HL-60 (cell line): ENCODE measurements at regions not wholly inside any gene's neighbourhood (a gene's known extent, or its start where the extent isn't known, plus 50 kb on each side); places are given as distances from the start of the nearest gene placed in this dataset.

ENCODE experiments used
- DNase-seq, 2 experiments: peaks; one replicate each; pipeline ENCODE4 v3.0.0-alpha.2; 2010 to 2020; ENCODE audit warnings: low read depth in 1 of 2, low spot score in 1 of 2
- H3K27ac ChIP-seq: fragments of 250-450 bp; sonication (Bioruptor Pico); replicated peaks from 2 replicates; pipeline ENCODE4 v1.5.1; 2020; ENCODE audit warnings: mild to moderate bottlenecking, moderate library complexity
- H3K27me3 ChIP-seq: fragments of 250-450 bp; sonication (Bioruptor Pico); 2 replicates; pipeline ENCODE4 v1.5.1; 2021; ENCODE audit warnings: mild to moderate bottlenecking, moderate library complexity; ENCODE audit not compliant: insufficient read depth, poor library complexity, severe bottlenecking
- H3K4me3 ChIP-seq: replicated peaks from 2 replicates; pipeline ENCODE4 v1.5.1; 2011; ENCODE audit warnings: mild to moderate bottlenecking, control low read depth, low read length; ENCODE audit not compliant: insufficient read depth
- CTCF ChIP-seq: IDR thresholded peaks from one replicate; pipeline ENCODE4 v1.5.1; 2011; ENCODE audit warnings: low read length, control low read depth, inconsistent platforms; ENCODE audit not compliant: insufficient read depth
- GABPA ChIP-seq: IDR thresholded peaks from 2 replicates; pipeline ENCODE4 v1.6.1; 2012; ENCODE audit warnings: low read depth
- POLR2AphosphoS5 ChIP-seq: IDR thresholded peaks from 2 replicates; pipeline ENCODE4 v1.6.1; 2012; ENCODE audit warnings: low read depth
- REST ChIP-seq: IDR thresholded peaks from 2 replicates; pipeline ENCODE4 v1.6.1; 2012; ENCODE audit warnings: low read depth; ENCODE audit not compliant: insufficient replicate concordance
- SPI1 ChIP-seq: IDR thresholded peaks from 2 replicates; pipeline ENCODE4 v1.6.1; 2012; ENCODE audit warnings: low read depth, mild to moderate bottlenecking, borderline replicate concordance

- Histone ChIP-seq H3K27me3 (no peaks in the 10 kb centered on the region), H3K27ac (no peak overlapping the region), H3K4me3 (no peak overlapping the region)
- DNase-seq = no peak
- no peak for TF ChIP-seq SPI1
- no peak for TF ChIP-seq REST
- no peak for TF ChIP-seq GABPA
- no peak for TF ChIP-seq CTCF
- no peak for TF ChIP-seq POLR2AphosphoS5
Measured at GRCh38 chr6:84348801-84349200, 121.4 kb upstream of the CEP162 start.

- DNase-seq = no peak
- H3K4me3 ChIP-seq = no peak overlapping the region
- no peaks in the 10 kb centered on the region for H3K27me3 ChIP-seq
- H3K27ac ChIP-seq = no peak overlapping the region
- TF ChIP-seq SPI1 = no peak
- TF ChIP-seq GABPA = no peak
- TF ChIP-seq POLR2AphosphoS5 = no peak
- no peak for TF ChIP-seq REST
- no peak for TF ChIP-seq CTCF
Measured at GRCh38 chr6:84346372-84346771, 118.9 kb upstream of the CEP162 start.

- no peaks in the 10 kb centered on the region for H3K27me3 ChIP-seq
- no peak overlapping the region for H3K27ac ChIP-seq
- TF ChIP-seq REST (no peak), GABPA (no peak), CTCF (no peak), POLR2AphosphoS5 (no peak), SPI1 (peak; percentile 76)
- DNase-seq = peak; percentile 2 to 5
- no peak overlapping the region for H3K4me3 ChIP-seq
Measured at GRCh38 chr6:84344005-84344404, 116.6 kb upstream of the CEP162 start.
